Mononuclear cell (primary cell): ENCODE measurements at regions not wholly inside any gene's neighbourhood (a gene's known extent, or its start where the extent isn't known, plus 50 kb on each side); places are given as distances from the start of the nearest gene placed in this dataset.

Source experiments
- H3K27me3 ChIP-seq: 2 replicates; pipeline ENCODE4 v1.6.0; 2011; ENCODE audit warnings: low read length, control low read depth; ENCODE audit not compliant: insufficient read depth
- H3K4me1 ChIP-seq: 2 replicates; pipeline ENCODE4 v1.5.1; 2011; ENCODE audit warnings: mild to moderate bottlenecking, low read length, control low read depth; ENCODE audit not compliant: insufficient read depth
- H3K4me3 ChIP-seq: 2 replicates; pipeline ENCODE4 v1.5.1; 2011; ENCODE audit warnings: mild to moderate bottlenecking, low read length, moderate library complexity
- H3K9me3 ChIP-seq: 2 replicates; pipeline ENCODE4 v1.5.1; 2011; ENCODE audit warnings: low read depth, mild to moderate bottlenecking, control low read depth, low read length

DNA sequence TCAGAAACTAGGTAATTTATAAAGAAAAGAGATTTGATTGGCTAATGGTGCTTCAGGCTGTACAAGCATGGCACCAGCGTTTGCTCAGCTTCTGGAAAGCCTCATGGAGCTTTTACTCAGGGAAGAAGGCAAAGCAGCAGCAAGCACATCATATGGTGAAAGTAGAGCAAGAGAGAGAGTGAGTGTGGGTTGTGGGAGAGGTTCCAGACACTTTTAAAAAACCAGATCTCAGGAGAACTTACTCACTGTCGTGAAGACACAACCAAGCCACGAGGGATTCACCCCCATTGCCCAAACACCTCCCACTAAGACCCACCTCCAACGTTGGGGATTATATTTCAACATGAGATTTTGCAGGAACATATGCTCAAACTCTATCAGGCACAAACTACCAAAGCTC is 554.6 kb upstream of the TNP1 start:
- H3K27me3 ChIP-seq: peaks cover 10% of the 10 kb centered on the region
- H3K9me3 ChIP-seq: no peaks in the 10 kb centered on the region
- H3K4me3 ChIP-seq: no peak overlapping the region
- no peaks in the 10 kb centered on the region for H3K4me1 ChIP-seq

DNA sequence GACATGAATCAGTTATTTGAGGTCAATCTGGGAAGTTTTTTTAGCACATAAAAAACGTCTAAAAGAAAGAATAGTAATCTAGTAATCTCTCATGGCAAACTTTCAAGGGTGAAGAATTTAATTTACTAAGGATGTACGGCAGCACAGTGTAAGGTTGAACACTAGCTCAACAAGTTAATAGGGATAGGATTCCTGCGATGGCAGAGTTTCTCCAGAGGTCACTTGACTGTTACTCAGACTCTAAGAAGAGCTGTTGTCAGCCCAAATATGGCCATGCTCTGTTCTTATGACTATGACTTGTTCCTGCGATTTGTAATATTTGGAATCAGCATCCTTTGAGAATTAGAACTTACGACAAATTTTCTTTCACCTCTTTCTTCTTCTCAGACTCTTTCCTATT is 553.3 kb upstream of the TNP1 start:
- Histone ChIP-seq H3K27me3 (peaks cover 10% of the 10 kb centered on the region), H3K4me3 (no peak overlapping the region), H3K9me3 (no peaks in the 10 kb centered on the region), H3K4me1 (no peaks in the 10 kb centered on the region)

DNA sequence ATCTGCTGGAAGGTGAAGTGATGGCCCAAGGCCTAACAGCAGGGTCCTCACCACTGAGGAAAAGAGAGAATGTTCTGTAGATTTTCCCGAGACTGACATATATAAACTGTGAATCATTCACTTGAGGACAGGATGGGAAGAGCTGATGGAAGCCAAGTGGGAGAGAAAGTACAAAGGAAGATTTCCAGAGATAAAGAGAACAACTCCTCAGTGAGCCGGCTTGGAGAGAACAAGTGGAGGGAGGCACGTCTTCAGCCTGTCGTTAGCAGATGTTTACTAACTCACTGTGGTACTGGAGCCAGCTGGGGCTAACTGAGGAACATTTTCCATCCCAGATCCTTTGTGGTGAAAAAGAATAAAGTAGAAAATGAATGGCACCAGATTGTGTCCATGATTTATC is 552.9 kb upstream of the TNP1 start:
- no peaks in the 10 kb centered on the region for H3K9me3 ChIP-seq
- peaks cover 10% of the 10 kb centered on the region for H3K27me3 ChIP-seq
- H3K4me1 ChIP-seq: no peaks in the 10 kb centered on the region

DNA sequence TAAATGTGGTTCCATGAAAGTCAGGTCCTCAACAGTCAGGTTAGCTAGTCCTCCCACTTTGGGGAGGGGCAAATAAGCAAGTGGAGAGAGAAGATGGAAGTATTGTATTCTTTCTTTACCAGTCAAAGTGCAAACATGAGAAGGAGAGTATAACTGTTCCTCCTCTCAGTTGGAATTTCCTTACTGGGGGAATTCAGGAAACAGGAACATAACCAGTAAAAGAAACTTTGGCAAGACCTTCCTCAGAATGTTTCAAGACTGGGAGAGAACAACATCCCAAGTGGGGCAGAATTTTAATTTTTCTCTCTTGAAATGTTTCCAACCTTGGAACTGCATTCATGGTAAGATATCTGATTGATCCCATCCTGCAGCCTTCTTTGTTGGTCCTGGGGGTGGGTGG is 552.4 kb upstream of the TNP1 start:
- Histone ChIP-seq H3K9me3 (no peaks in the 10 kb centered on the region), H3K27me3 (peaks cover 7% of the 10 kb centered on the region), H3K4me1 (no peaks in the 10 kb centered on the region), H3K4me3 (no peak overlapping the region)

More for the DNA sequence above, 552.9 kb upstream of the TNP1 start:
- H3K4me3 ChIP-seq: no peak overlapping the region

DNA sequence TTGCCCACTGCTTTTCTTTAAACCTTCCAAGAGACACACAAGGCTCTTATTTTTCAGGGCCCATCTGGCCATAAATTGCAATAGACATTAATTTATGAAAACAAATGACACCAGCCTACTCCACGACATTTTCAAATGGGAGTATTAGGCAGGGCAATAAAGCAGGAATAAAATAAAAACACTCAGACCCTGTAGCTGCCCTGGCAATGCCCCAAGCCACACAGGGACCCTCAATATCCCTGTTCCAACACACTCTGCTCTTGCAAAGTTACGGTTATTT is 550.8 kb upstream of the TNP1 start:
- H3K9me3 ChIP-seq: no peaks in the 10 kb centered on the region

DNA sequence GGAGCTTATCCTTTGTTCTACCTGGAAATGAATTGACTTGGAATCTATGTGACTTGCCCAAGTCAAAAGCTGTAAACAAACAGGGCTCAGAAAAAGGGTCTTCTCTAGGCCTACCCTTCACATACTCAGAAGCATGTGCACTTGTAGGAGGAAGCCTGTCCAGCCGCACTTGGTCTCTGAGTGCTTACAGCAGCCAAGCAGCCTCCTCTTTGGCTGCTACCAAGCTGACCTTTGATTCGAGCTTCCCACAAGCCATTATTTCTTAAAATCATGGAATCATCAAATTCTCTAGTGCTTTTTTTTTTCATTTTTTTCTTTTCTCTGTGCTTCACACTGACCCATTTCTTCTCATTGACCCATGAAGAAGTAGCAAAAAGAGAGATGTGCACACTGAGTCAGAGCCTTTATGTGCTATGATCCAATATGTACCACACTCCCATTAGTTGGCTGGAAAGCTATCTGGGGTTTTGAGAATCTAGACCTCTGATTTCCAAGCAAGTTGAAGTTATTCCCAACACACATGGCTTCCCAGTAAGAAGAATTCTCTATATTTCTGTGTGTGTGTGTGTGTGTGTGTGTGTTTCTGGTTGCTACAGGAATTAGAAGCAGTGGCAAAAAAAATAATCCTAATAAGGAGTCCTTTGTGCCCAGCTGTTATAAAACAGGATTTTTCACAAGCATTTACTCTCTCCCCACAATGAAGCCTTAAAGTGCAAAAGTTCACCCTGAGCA is 550.3 kb upstream of the TNP1 start:
- no peak overlapping the region for H3K4me3 ChIP-seq
- peaks cover 5% of the 10 kb centered on the region for H3K27me3 ChIP-seq
- H3K4me1 ChIP-seq: no peaks in the 10 kb centered on the region
- no peaks in the 10 kb centered on the region for H3K9me3 ChIP-seq

More for the DNA sequence above, 550.8 kb upstream of the TNP1 start:
- H3K4me1 ChIP-seq: no peaks in the 10 kb centered on the region
- H3K4me3 ChIP-seq: no peak overlapping the region
- H3K27me3 ChIP-seq: peaks cover 7% of the 10 kb centered on the region

DNA sequence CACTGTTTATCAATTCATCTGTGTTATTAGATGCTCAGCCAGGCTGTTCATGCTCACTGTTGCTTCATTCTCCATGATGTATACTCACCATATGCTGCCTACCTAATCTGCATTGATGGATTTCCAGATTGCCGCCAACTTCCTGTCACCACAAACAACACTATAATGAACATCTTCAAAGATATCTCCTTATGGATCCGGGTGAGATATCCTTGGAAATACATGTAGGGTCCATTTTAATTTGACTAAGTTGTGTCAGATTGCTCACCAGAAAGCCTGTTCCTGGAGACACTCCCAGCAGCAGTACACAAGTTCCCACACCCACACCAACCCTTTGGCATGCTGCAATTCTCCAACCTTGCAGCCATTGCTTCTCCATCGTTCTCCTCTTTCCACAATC is 547.5 kb upstream of the TNP1 start:
- Histone ChIP-seq H3K4me3 (no peak overlapping the region), H3K4me1 (no peaks in the 10 kb centered on the region), H3K9me3 (no peaks in the 10 kb centered on the region), H3K27me3 (no peaks in the 10 kb centered on the region)

DNA sequence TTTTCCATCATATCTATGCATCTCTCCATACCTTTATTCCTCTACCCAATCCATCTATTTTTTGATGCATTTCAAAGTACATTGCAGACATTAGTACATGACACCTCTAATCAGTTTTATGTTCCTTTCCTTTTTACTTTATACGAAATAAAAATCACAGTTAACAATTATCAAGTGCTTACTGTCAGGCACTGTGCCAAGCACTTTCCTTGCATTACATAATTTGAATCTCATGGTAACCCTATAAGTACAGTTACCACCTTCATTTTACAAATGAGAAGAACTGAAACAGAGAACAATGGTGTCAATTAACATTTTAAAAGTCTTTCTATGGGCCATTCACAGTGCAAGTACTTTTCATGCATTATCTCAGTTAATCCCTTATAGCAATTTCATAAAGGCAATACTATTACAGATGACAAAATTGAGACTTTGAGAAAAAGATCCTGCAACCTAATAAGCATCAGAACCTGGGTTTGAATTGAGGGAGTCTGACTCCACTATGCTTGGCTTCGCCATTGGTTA is 544.4 kb upstream of the TNP1 start:
- Histone ChIP-seq H3K4me3 (no peak overlapping the region), H3K9me3 (no peaks in the 10 kb centered on the region), H3K27me3 (no peaks in the 10 kb centered on the region), H3K4me1 (peaks cover under 1% of the 10 kb centered on the region)

DNA sequence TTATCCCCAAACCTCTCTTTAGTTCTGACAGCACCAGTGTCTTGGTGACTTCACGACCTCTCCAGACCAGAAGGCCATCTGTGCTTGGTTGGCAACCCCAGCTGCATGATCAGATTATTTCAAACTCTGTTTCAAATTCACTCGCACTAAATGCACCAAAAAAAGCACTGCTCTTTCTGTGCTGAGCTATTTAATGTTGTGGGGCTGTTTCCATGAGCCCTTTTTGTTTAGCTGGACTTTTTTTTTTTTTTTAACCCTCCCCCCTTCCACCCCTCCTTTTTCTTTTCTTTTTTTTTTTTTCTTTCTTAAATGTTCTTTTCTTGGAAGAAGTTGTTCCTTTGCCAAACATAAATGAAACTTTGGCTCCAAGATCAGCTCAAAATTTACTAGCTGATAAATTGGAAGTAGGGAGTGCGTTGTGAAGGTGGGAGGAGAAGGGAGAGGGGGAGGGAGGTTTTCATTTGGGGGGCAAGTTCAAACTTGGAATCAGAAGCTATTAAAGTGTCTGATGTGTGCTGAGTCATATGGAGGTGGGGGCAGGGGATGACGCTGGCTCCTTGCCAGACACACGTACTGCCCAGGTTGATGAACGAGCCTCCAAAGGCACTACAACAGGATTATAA is 543.0 kb upstream of the TNP1 start:
- H3K4me1 ChIP-seq: peaks cover 14% of the 10 kb centered on the region
- H3K27me3 ChIP-seq: no peaks in the 10 kb centered on the region
- no peak overlapping the region for H3K4me3 ChIP-seq
- H3K9me3 ChIP-seq: no peaks in the 10 kb centered on the region

DNA sequence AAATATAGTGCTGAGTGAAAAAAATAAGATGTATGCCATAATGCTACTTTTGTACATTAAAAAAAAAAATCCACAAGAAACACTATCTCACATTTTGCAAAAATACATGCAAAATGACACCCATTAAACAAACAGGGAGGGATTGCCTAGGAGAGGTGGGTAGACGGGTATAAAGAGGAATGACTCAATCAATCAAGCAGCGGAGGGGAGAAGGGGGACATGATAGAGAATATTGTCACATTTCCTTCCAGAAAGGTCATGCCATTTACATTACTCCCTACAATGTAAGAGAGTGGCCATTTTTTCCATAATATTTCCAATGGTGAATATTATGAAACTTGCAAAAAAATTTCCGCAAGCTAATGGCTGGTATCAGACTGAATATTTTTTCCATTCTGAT is 542.3 kb upstream of the TNP1 start:
- no peak overlapping the region for H3K4me3 ChIP-seq
- no peaks in the 10 kb centered on the region for H3K27me3 ChIP-seq
- H3K9me3 ChIP-seq: no peaks in the 10 kb centered on the region
- H3K4me1 ChIP-seq: peaks cover 14% of the 10 kb centered on the region

DNA sequence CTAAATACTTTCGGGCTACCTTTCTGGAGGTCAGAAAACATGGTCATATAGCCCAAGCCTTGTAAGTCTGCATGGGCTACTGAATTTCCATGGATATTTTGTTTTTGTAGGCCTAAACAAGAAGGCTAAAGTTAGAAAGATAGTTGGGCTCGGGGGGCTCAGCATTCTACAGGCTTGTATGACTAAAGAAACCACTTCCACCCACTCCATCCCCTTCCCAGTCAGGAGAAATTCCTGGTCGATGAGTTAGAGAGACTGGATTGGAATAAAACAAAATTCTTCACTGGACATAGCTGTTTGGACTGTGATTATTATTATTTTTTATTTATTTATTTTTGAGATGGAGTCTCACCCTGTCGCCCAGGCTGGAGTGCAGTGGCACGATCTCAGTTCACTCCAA is 539.4 kb upstream of the TNP1 start:
- no peaks in the 10 kb centered on the region for H3K9me3 ChIP-seq
- peaks cover 14% of the 10 kb centered on the region for H3K4me1 ChIP-seq
- no peak overlapping the region for H3K4me3 ChIP-seq
- H3K27me3 ChIP-seq: no peaks in the 10 kb centered on the region

DNA sequence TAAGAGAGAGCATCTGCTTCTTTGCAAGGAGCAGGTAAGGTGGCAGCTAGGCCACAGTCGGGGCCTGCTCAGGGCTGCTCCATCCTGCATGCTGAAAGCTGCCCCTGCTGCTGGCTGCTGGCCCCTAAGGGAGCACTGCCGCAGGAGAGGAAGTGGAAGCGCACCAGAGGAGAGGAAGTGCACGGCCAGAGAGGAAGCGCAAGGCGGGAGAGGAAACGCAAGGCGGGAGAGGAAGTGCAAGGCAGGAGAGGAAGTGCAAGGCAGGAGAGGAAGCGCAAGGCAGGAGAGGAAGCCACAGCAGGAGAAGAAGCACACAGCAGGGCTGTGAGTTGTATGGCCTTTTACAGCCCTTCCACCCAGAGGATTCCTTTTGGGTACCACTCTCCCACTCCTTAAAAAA is 539.0 kb upstream of the TNP1 start:
- Histone ChIP-seq H3K27me3 (no peaks in the 10 kb centered on the region), H3K9me3 (no peaks in the 10 kb centered on the region), H3K4me1 (peaks cover 14% of the 10 kb centered on the region), H3K4me3 (no peak overlapping the region)

DNA sequence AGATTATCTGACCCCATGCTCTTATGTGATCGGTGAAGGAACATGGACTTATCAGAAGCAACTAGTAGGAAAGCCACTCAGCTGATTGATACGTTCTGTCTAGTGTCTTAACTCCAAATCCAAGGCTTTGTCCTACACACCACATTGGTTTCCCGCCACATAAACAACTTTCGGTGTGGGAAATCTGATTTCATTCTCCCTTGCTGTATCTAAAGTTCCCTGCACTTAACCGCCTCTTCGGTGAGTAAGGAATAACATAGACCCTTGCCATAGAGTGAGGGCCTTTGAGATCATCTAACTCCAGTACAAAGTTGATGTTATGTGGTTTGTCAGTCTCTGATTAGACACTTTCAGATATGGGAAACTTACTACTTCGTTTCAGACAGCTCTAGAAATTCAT is 538.2 kb upstream of the TNP1 start:
- H3K9me3 ChIP-seq: no peaks in the 10 kb centered on the region
- H3K4me1 ChIP-seq: peaks cover 14% of the 10 kb centered on the region
- H3K27me3 ChIP-seq: no peaks in the 10 kb centered on the region
- no peak overlapping the region for H3K4me3 ChIP-seq

DNA sequence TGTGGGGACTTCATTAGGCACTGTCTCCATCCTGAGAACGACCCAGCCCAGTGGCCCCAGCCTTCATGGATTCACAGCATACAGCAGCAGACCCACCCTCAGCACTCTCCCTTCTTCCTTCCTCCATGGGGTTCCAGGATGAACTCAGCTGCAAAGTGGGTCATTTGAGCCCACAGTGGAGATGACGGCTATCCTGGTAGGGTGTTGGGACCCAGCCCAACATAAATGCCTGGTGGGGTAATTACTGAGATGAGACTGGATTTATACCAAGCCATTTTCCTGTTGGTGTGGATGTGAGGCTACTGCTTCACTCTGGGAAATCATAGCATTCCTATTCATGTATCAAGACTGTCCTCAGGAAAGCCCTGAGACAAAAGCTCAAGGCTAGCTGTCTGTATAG is 536.7 kb upstream of the TNP1 start:
- Histone ChIP-seq H3K9me3 (no peaks in the 10 kb centered on the region), H3K4me1 (peaks cover 14% of the 10 kb centered on the region), H3K4me3 (no peak overlapping the region), H3K27me3 (no peaks in the 10 kb centered on the region)

DNA sequence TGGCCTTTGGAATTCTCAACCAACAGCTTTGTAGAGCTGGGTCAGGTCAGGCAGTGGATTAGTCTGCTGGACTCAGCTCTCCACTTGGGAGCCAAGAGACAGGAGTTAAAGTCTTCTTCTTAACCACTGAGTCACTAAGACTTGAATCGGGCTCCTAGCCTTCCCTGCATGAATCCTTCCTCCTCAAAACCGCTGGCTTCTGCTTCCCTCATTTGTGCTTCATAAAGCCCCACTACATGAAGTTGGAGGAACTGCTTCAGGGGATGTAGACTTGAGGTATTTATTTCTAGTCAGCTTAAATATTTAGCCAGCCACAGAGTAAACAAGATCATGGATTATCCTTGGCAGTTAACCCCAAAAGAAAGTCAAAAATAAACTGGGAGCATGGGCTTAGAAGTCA is 536.3 kb upstream of the TNP1 start:
- no peaks in the 10 kb centered on the region for H3K27me3 ChIP-seq
- no peaks in the 10 kb centered on the region for H3K9me3 ChIP-seq
- H3K4me1 ChIP-seq: peaks cover 14% of the 10 kb centered on the region
- no peak overlapping the region for H3K4me3 ChIP-seq
